ENCODE measurements at regions not wholly inside any gene's neighbourhood (a gene's known extent, or its start where the extent isn't known, plus 50 kb on each side); places are given as distances from the start of the nearest gene placed in this dataset.

DNA sequence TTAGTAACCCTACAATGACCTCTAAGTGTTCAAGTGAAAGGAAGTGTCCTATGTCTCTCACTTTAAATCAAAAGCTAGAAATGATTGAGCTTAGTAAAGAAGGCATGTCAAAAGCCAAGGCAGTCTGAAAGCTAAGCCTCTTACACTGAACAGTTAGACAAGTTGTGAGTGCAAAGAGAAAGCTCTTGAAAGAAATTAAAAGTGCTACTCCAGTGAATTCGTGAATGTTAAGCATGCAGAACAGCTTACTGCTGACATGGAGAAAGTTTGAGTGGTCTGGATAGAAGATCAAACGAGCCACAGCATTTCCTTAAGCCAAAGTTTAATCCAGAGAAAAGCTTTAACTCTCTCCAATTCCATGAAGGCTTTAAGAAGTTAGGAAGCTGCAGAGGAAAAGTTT, 373.7 kb downstream of the NR4A2 start:
- Histone ChIP-seq H3K27me3 (no peaks in the 10 kb centered on the region), H3K4me1 (ENCODE audit: insufficient read depth) (no peaks in the 10 kb centered on the region), H3K36me3 (no peaks in the 10 kb centered on the region), H3K27ac (no peak overlapping the region), H3K9me3 (no peaks in the 10 kb centered on the region), H3K4me3 (no peak overlapping the region)
- TF ChIP-seq, protein P1, sequence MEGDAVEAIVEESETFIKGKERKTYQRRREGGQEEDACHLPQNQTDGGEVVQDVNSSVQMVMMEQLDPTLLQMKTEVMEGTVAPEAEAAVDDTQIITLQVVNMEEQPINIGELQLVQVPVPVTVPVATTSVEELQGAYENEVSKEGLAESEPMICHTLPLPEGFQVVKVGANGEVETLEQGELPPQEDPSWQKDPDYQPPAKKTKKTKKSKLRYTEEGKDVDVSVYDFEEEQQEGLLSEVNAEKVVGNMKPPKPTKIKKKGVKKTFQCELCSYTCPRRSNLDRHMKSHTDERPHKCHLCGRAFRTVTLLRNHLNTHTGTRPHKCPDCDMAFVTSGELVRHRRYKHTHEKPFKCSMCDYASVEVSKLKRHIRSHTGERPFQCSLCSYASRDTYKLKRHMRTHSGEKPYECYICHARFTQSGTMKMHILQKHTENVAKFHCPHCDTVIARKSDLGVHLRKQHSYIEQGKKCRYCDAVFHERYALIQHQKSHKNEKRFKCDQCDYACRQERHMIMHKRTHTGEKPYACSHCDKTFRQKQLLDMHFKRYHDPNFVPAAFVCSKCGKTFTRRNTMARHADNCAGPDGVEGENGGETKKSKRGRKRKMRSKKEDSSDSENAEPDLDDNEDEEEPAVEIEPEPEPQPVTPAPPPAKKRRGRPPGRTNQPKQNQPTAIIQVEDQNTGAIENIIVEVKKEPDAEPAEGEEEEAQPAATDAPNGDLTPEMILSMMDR (IDR thresholded peaks at IDR 0.05): no peak
- TF ChIP-seq EP300 (IDR thresholded peaks at IDR 0.05) (no peak), POLR2A (IDR thresholded peaks at IDR 0.05) (no peak)
- WGBS, 3 donors: 71 to 74% (median 73%) methylated on average over 2 of the region's 2 CpGs
- no peak for DNase-seq
- intact Hi-C loops (cut with DNase I): no loop called here

DNA sequence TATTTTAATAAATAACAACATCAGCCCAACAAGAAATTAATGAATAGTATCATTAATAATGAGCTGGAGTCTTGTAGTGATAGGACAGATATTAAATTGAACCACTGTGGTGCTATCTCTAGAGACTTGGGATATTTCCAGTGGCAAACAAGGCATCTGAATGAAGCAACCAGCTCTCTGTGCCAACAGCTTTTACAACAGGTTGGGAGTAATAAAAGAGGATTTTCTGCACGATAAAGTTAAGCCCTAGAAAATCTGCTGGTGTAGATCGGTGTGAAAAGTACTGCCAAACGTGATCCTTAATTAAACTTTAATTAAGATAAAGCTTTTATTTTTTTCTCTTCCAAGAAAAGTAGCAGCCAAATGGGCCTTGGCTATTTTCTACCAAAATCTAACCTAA, 385.5 kb downstream of the NR4A2 start:
- Histone ChIP-seq H3K27me3 (no peaks in the 10 kb centered on the region), H3K36me3 (no peaks in the 10 kb centered on the region), H3K4me3 (no peak overlapping the region), H3K9me3 (no peaks in the 10 kb centered on the region), H3K27ac (no peak overlapping the region), H3K4me1 (ENCODE audit: insufficient read depth) (no peaks in the 10 kb centered on the region)
- TF ChIP-seq EP300 (IDR thresholded peaks at IDR 0.05) (no peak), POLR2A (IDR thresholded peaks at IDR 0.05) (no peak)
- TF ChIP-seq, protein P1 (IDR thresholded peaks at IDR 0.05): no peak
- intact Hi-C loops (cut with DNase I): loop anchor here in 1 of 4 donors (5.0 kb wide), 1 partner anchor 1565 kb away; no protein-coding TSS in a partner anchor
- 61 to 67% (median 67%) methylated on average over 3 of the region's 3 CpGs for WGBS, 3 donors
- DNase-seq: no peak

DNA sequence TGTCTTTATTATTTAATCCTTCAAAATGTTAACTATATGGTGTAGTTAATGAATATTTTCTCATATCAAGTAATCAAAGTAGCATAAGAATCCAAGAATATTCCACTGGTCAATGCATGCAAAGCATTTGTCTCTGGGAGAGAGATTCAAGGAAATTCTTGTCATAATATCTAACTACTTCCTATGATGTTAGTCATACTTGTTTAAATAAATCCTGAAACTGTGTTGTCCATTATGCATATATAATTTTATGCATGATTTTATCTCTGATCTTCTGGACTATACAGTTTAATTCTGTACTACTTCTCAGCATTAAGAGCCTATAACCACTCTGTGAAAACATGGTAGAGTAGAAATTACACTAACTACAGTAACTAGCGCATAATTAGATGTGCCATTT, 388.3 kb downstream of the NR4A2 start:
- intact Hi-C loops (cut with DNase I): no loop called here
- Histone ChIP-seq H3K36me3 (no peaks in the 10 kb centered on the region), H3K27me3 (no peaks in the 10 kb centered on the region), H3K27ac (no peak overlapping the region), H3K4me1 (ENCODE audit: insufficient read depth) (no peaks in the 10 kb centered on the region), H3K4me3 (no peak overlapping the region), H3K9me3 (no peaks in the 10 kb centered on the region)
- WGBS, 3 donors: 0% methylated on average over 1 of the region's 1 CpG
- TF ChIP-seq EP300 (IDR thresholded peaks at IDR 0.05): no peak
- TF ChIP-seq, protein P1 (IDR thresholded peaks at IDR 0.05): no peak
- TF ChIP-seq POLR2A (IDR thresholded peaks at IDR 0.05): no peak
- no peak for DNase-seq

DNA sequence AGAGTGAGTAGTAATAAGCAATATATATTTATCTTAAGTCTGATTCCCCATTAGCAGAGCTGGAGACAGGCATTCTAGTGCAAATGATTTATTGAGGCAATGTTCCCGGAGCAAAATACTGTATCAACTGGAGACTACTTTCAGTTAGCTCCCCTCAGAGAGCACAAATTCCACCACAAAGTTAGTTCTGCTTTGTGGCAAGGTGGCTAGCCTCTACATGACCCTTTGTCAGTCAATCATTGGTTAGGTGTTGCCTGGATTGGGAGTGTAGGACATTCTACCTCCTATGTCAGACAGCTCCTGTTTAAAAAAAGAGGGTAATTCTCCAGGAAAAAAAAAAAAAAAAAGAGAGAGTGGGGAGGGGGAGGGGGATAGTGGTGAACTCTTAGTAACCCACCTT, 402.2 kb downstream of the NR4A2 start:
- WGBS, 3 donors: 54 to 83% (median 66%) methylated on average over 1 of the region's 1 CpG
- Histone ChIP-seq H3K27ac (no peak overlapping the region), H3K9me3 (no peaks in the 10 kb centered on the region), H3K4me3 (no peak overlapping the region), H3K4me1 (ENCODE audit: insufficient read depth) (no peaks in the 10 kb centered on the region), H3K36me3 (no peaks in the 10 kb centered on the region), H3K27me3 (no peaks in the 10 kb centered on the region)
- intact Hi-C loops (cut with DNase I): no loop called here
- TF ChIP-seq, protein P1 (IDR thresholded peaks at IDR 0.05): no peak
- TF ChIP-seq EP300 (IDR thresholded peaks at IDR 0.05) (no peak), POLR2A (IDR thresholded peaks at IDR 0.05) (no peak)
- no peak for DNase-seq

DNA sequence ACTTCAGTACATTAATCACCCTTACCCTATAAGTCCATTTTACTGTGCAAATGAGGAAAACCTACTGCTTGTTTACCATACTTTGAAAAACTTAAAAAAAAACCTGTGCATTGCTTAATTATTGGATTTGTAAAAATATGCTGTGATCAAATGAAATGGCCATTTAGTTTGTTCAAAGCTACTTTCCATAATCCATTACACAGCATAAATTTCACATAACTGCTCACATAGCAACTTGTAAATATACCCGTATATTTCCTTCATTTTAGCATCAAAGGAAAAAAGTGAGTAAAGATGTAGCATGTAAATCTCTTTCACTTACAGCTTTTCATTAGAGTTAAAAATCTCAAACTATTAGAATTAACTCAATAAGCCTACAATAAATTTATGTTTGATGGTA, 415.1 kb downstream of the NR4A2 start:
- Histone ChIP-seq H3K9me3 (no peaks in the 10 kb centered on the region), H3K4me3 (no peak overlapping the region), H3K4me1 (ENCODE audit: insufficient read depth) (no peaks in the 10 kb centered on the region), H3K27me3 (no peaks in the 10 kb centered on the region), H3K27ac (no peak overlapping the region), H3K36me3 (no peaks in the 10 kb centered on the region)
- DNase-seq: no peak
- intact Hi-C loops (cut with DNase I): no loop called here
- TF ChIP-seq EP300 (IDR thresholded peaks at IDR 0.05) (no peak), POLR2A (IDR thresholded peaks at IDR 0.05) (no peak)
- TF ChIP-seq, protein P1 (IDR thresholded peaks at IDR 0.05): no peak
- 89 to 94% (median 94%) methylated on average over 1 of the region's 1 CpG for WGBS, 3 donors

Measured in ovary (tissue), 7 donors.